SK-N-SH (cell line): ENCODE measurements at regions not wholly inside any gene's neighbourhood (a gene's known extent, or its start where the extent isn't known, plus 50 kb on each side); places are given as distances from the start of the nearest gene placed in this dataset.
A peak's percentile ranks its signal among the peaks of the same experiment; 100 is the strongest.

Experiments
- CTCF ChIA-PET: fragments of 300-600, 350-600 bp; formaldehyde crosslinking; extraction: SDS; loops from one replicate; lab custom pipeline; 2021; lab: Yijun Ruan, JAX
- POLR2A ChIA-PET: fragments of 350-600 bp; sonication (Branson Sonifier 250); formaldehyde crosslinking; extraction: SDS; loops from one replicate; lab custom pipeline; 2020; ENCODE audit warnings: antibody characterized with exemption, inconsistent platforms; lab: Yijun Ruan, JAX
- DNase-seq: peaks from one replicate; pipeline ENCODE4 v3.0.0; 2012
- H2AFZ ChIP-seq: fragments of 200-600 bp; sonication (generic); 2 replicates; pipeline ENCODE4 v1.8.1; 2016; ENCODE audit warnings: antibody characterized with exemption, mild to moderate bottlenecking, low read depth
- H3F3A ChIP-seq: fragments of 200-600 bp; sonication (generic); replicated peaks from 2 replicates; pipeline ENCODE3; 2016; ENCODE audit warnings: antibody characterized with exemption, mild to moderate bottlenecking; ENCODE audit not compliant: insufficient read depth
- H3K27ac ChIP-seq, 2 experiments: fragments of 200-500 bp in 1 of 2; fragments of 200-600 bp in 1 of 2; sonication (Bioruptor generic) in 1 of 2; sonication (generic), shearing (Covaris generic) in 1 of 2; 2 replicates each; pipeline versions ENCODE4 v1.5.1 to v1.6.1; 2014 to 2016; ENCODE audit warnings: low read depth in 2 of 2, inconsistent platforms in 1 of 2, low read length in 1 of 2, mild to moderate bottlenecking in 1 of 2, mixed read lengths in 1 of 2
- H3K27me3 ChIP-seq: fragments of 200-600 bp; sonication (generic), shearing (Covaris generic); 2 replicates; pipeline ENCODE4 v1.6.1; 2016; ENCODE audit warnings: mixed run types; ENCODE audit not compliant: insufficient read depth
- H3K36me3 ChIP-seq, 2 experiments: fragments of 200-500 bp in 1 of 2; fragments of 200-600 bp in 1 of 2; sonication (Bioruptor generic) in 1 of 2; sonication (generic) in 1 of 2; replicated peaks in 1 of 2; 2 replicates each; pipeline versions ENCODE3 to v1.5.1; 2014 to 2016; ENCODE audit warnings: low read length in 1 of 2, mild to moderate bottlenecking in 1 of 2; ENCODE audit not compliant: insufficient read depth in 2 of 2, control insufficient read depth in 1 of 2
- H3K4me1 ChIP-seq, 2 experiments: fragments of 200-500 bp in 1 of 2; fragments of 200-600 bp in 1 of 2; sonication (Bioruptor generic) in 1 of 2; sonication (generic), shearing (Covaris generic) in 1 of 2; 2 replicates each; pipeline versions ENCODE4 v1.5.1 to v1.6.1; 2014 to 2016; ENCODE audit warnings: low read depth in 1 of 2, low read length in 1 of 2, mixed run types in 1 of 2; ENCODE audit not compliant: insufficient read depth in 2 of 2, control insufficient read depth in 1 of 2
- H3K4me2 ChIP-seq: fragments of 200-600 bp; sonication (generic), shearing (Covaris generic); 2 replicates; pipeline ENCODE4 v1.6.1; 2017; ENCODE audit warnings: mixed run types
- H3K4me3 ChIP-seq, 2 experiments: fragments of 200-500 bp in 1 of 2; fragments of 200-600 bp in 1 of 2; sonication (Bioruptor generic) in 1 of 2; sonication (generic), shearing (Covaris generic) in 1 of 2; 2 replicates each; pipeline versions ENCODE4 v1.5.1 to v1.8.1; 2014 to 2016; ENCODE audit warnings: low read depth in 2 of 2, inconsistent platforms in 1 of 2, low read length in 1 of 2, mild to moderate bottlenecking in 1 of 2, mixed read lengths in 1 of 2, moderate library complexity in 1 of 2
- H3K79me2 ChIP-seq: fragments of 200-600 bp; sonication (generic); 2 replicates; pipeline ENCODE4 v1.8.1; 2017; ENCODE audit warnings: mild to moderate bottlenecking; ENCODE audit not compliant: insufficient read depth
- H3K9ac ChIP-seq: fragments of 200-600 bp; sonication (generic); 2 replicates; pipeline ENCODE4 v1.6.1; 2017; ENCODE audit warnings: mixed run types
- H3K9me2 ChIP-seq: fragments of 200-600 bp; sonication (generic); 2 replicates; pipeline ENCODE4 v1.6.1; 2017; ENCODE audit warnings: mixed run types
- H3K9me3 ChIP-seq: fragments of 200-600 bp; sonication (generic); 2 replicates; pipeline ENCODE4 v1.6.1; 2017; ENCODE audit warnings: mixed run types, mild to moderate bottlenecking, moderate library complexity
- H4K20me1 ChIP-seq: fragments of 200-600 bp; sonication (generic); 2 replicates; pipeline ENCODE4 v1.6.1; 2017; ENCODE audit warnings: mild to moderate bottlenecking, mixed run types; ENCODE audit not compliant: insufficient read depth
- EP300 ChIP-seq, 2 experiments: IDR thresholded peaks; 2 replicates each; pipeline versions ENCODE4 v1.4.0 to v1.6.1; 2012; ENCODE audit warnings: borderline replicate concordance in 1 of 2, low read depth in 1 of 2, low read length in 1 of 2
- FOSL2 ChIP-seq: IDR thresholded peaks from 2 replicates; pipeline ENCODE4 v1.4.0; 2012; ENCODE audit warnings: low read depth, mild to moderate bottlenecking, moderate library complexity, borderline replicate concordance
- FOXM1 ChIP-seq: IDR thresholded peaks from 2 replicates; pipeline ENCODE4 v1.4.0; 2012; ENCODE audit warnings: low read depth, mild to moderate bottlenecking
- GATA2 ChIP-seq: sonication (generic); formaldehyde crosslinking; IDR thresholded peaks from 2 replicates; pipeline ENCODE4 v1.5.0; 2020; ENCODE audit warnings: mild to moderate bottlenecking, missing genetic modification reagents
- JUND ChIP-seq: IDR thresholded peaks from 2 replicates; pipeline ENCODE4 v1.4.0; 2012
- MAX ChIP-seq: IDR thresholded peaks from 2 replicates; pipeline ENCODE4 v1.4.0; 2012; ENCODE audit warnings: low read depth
- MXI1 ChIP-seq: IDR thresholded peaks from 2 replicates; pipeline ENCODE4 v1.6.1; 2012; ENCODE audit warnings: mild to moderate bottlenecking, low read depth, low read length, improper control_type of control experiment
- PBX3 ChIP-seq: IDR thresholded peaks from 2 replicates; pipeline ENCODE4; 2012
- TAF1 ChIP-seq: IDR thresholded peaks from 2 replicates; pipeline ENCODE4 v1.6.1; 2012; ENCODE audit warnings: low read depth, mild to moderate bottlenecking, low read length, moderate library complexity, borderline replicate concordance
- WGBS: methylation state at CpG from one replicate; pipeline ENCODE4 v1.1.6; 2017; ENCODE audit warnings: low lambda C conversion rate; 5-methylcytosine and 5-hydroxymethylcytosine counted together
- TF ChIP-seq, protein P1 (sequence below): fragments of 150-350 bp; IDR thresholded peaks from 2 replicates; pipeline ENCODE4 v1.6.1; 2016; ENCODE audit warnings: mild to moderate bottlenecking, low read depth, low read length

GRCh38 chr10:21172930-21173801 is 276.1 kb upstream of the NEBL start:
- Histone ChIP-seq H3K9me2 (no peaks in the 10 kb centered on the region), H3K79me2 (no peaks in the 10 kb centered on the region), H3K9ac (no peak overlapping the region), H3K27ac (peak overlapping the region in 1 of 2 experiments; percentile 76; a peak in 1 of 4 replicates), H3F3A (peaks cover 3% of the 10 kb centered on the region), H3K4me2 (peak overlapping the region; percentile 92), H3K36me3 (no peaks in the 10 kb centered on the region), H3K4me3 (peak overlapping the region; percentile 63 to 64), H3K27me3 (no peaks in the 10 kb centered on the region), H3K4me1 (peaks cover 0 to 13% of the 10 kb centered on the region in 2 experiments; a peak in 1 of 4 replicates), H4K20me1 (no peaks in the 10 kb centered on the region), H3K9me3 (no peaks in the 10 kb centered on the region), H2AFZ (peak overlapping the region; percentile 81; the same call in 1 of the 2 replicates)
- TF ChIP-seq MXI1 (peak; percentile 46; the same call in 1 of the 2 replicates), PBX3 (no peak)
- ChIA-PET POLR2A (interaction anchor here (0.6 to 0.9 kb wide), 2 partner anchors 211 to 960 kb away, joined by 3 to 4 read pairs; no protein-coding TSS in a partner anchor), CTCF (interaction anchor here (0.5 to 2.3 kb wide), 10 partner anchors 11 to 538 kb away, joined by 3 to 10 read pairs (median 3); no protein-coding TSS in a partner anchor)
- DNase-seq: peak; percentile 70
- 1% methylated on average over 24 of the region's 69 CpGs for WGBS

GRCh38 chr10:21172542-21172929 is 275.4 kb upstream of the NEBL start:
- no peak for DNase-seq
- Histone ChIP-seq H3K4me1 (peaks cover 0 to 13% of the 10 kb centered on the region in 2 experiments; a peak in 1 of 4 replicates), H3K36me3 (no peaks in the 10 kb centered on the region), H3K9me2 (no peaks in the 10 kb centered on the region), H3K9me3 (no peaks in the 10 kb centered on the region), H3K27ac (0 out of 4 replicates have a peak overlapping the region, but pooled peaks of 1 of the 2 experiments have one; percentile 11), H3K9ac (no peak overlapping the region), H2AFZ (no peak overlapping the region; the same call in 1 of the 2 replicates), H3K4me3 (peak overlapping the region; percentile 63 to 64; a peak in 3 of 4 replicates), H3F3A (peaks cover 3% of the 10 kb centered on the region), H3K79me2 (no peaks in the 10 kb centered on the region), H4K20me1 (no peaks in the 10 kb centered on the region), H3K4me2 (peak overlapping the region; percentile 92), H3K27me3 (no peaks in the 10 kb centered on the region)
- ChIA-PET CTCF (interaction anchor here (0.8 to 2.3 kb wide), 12 partner anchors 10 to 386 kb away, joined by 3 to 10 read pairs (median 3); no protein-coding TSS in a partner anchor), POLR2A (interaction anchor here (0.9 kb wide), 1 partner anchor 211 kb away, joined by 4 read pairs; no protein-coding TSS in a partner anchor)
- WGBS: 71% methylated on average over 9 of the region's 10 CpGs
- TF ChIP-seq FOSL2 (no peak), JUND (no peak), EP300 (IDR thresholded peaks at IDR 0.05; ENCODE audit: borderline replicate concordance in 1 of 2, low read depth in 1 of 2, low read length in 1 of 2) (no peak), TAF1 (no peak), FOXM1 (no peak), MAX (no peak), GATA2 (no peak)
- TF ChIP-seq, protein P1, sequence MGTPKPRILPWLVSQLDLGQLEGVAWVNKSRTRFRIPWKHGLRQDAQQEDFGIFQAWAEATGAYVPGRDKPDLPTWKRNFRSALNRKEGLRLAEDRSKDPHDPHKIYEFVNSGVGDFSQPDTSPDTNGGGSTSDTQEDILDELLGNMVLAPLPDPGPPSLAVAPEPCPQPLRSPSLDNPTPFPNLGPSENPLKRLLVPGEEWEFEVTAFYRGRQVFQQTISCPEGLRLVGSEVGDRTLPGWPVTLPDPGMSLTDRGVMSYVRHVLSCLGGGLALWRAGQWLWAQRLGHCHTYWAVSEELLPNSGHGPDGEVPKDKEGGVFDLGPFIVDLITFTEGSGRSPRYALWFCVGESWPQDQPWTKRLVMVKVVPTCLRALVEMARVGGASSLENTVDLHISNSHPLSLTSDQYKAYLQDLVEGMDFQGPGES: no peak
